Gastrocnemius medialis (tissue), 4 donors: ENCODE measurements at regions not wholly inside any gene's neighbourhood (a gene's known extent, or its start where the extent isn't known, plus 50 kb on each side); places are given as distances from the start of the nearest gene placed in this dataset.
A peak's percentile ranks its signal among the peaks of the same experiment; 100 is the strongest.

Experiments used
- ATAC-seq, 2 donors: fragments of 150-250 bp; one replicate each; pipeline ENCODE4 v1.9.1; 2016
- DNase-seq, 2 donors: peaks; one replicate each; pipeline ENCODE4 v3.0.0-alpha.2; 2019
- H3K27ac ChIP-seq, 4 donors: fragments of 200-600 bp; sonication (generic); 1 replicate in 1 of 4; 2 replicates in 3 of 4; pipeline ENCODE4 v1.5.1; 2016 to 2018; ENCODE audit warnings: mild to moderate bottlenecking in 2 of 4, moderate library complexity in 1 of 4
- H3K27me3 ChIP-seq, 3 donors: fragments of 200-600 bp; sonication (generic) in 2 of 3; 1 replicate in 1 of 3; 2 replicates in 2 of 3; pipeline versions ENCODE4 v1.5.1 to v1.6.0; 2016 to 2019; ENCODE audit warnings: mild to moderate bottlenecking in 1 of 3, moderate library complexity in 1 of 3
- H3K36me3 ChIP-seq, 2 donors: fragments of 200-600 bp; sonication (generic) in 1 of 2; one replicate each; pipeline ENCODE4 v1.5.1; 2017 to 2018
- H3K4me1 ChIP-seq, 2 donors: fragments of 200-600 bp; sonication (generic) in 1 of 2; one replicate each; pipeline ENCODE4 v1.5.1; 2016 to 2017; ENCODE audit warnings: mild to moderate bottlenecking in 2 of 2
- H3K4me3 ChIP-seq, 4 donors: fragments of 200-600 bp; sonication (generic) in 3 of 4; 1 replicate in 1 of 4; 2 replicates in 3 of 4; pipeline ENCODE4 v1.5.1; 2016 to 2019; ENCODE audit warnings: mild to moderate bottlenecking in 2 of 4
- H3K9me3 ChIP-seq, 3 donors: fragments of 200-600 bp; sonication (generic) in 2 of 3; 1 replicate in 1 of 3; 2 replicates in 2 of 3; pipeline ENCODE4 v1.5.1; 2016 to 2019
- POLR2A ChIP-seq, 2 donors: fragments of 450-650 bp; IDR thresholded peaks; one replicate each; pipeline ENCODE4 v1.6.1; 2017; ENCODE audit warnings: antibody characterized with exemption in 2 of 2, mild to moderate bottlenecking in 2 of 2, moderate library complexity in 2 of 2
- in situ Hi-C, 4 donors: fragments of 200-750 bp; cut with MboI; loops; one replicate each; pipeline versions ENCODE4 v1.15.0 to v1.8.0; 2017; ENCODE audit warnings: low sequenced_read_pairs in 4 of 4
- intact Hi-C: fragments of 100-400 bp; cut with DNase I; formaldehyde crosslinking; loops from one replicate; pipeline ENCODE4 v1.15.1; 2023; ENCODE audit warnings: low total_unique reads
- TF ChIP-seq, protein P1 (sequence below), 5 experiments: fragments of 450-650 bp in 3 of 5; fragments of 200-600 bp in 2 of 5; sonication (generic) in 2 of 5; IDR thresholded peaks in 4 of 5; conservative IDR thresholded peaks in 1 of 5; 1 replicate in 4 of 5; 2 replicates in 1 of 5; pipeline ENCODE4 v1.5.1; 2016 to 2019; ENCODE audit warnings: antibody characterized with exemption in 5 of 5, mild to moderate bottlenecking in 3 of 5, moderate library complexity in 3 of 5

DNA sequence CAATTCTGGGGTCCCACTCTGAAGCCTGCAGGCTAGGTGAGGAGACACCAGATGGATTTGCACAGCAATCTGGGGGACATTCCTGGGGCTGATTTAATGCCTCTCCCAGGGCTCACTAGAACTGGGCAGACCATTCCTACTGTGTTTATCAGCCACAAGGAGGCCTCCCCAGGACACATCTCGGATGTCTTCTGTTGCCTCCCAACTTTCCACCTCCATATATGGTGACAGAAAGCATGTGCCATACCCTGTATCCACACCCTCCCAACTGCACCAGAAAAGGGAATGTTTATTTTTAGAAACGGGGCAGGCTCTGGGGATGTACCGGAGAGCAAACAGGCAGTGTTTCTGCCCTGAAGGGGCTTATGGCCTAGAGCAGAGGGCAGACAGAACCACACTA is 181.8 kb downstream of the CSNK2A3 start:
- H3K4me1 ChIP-seq: peaks cover 16 to 32% of the 10 kb centered on the region in 2 donors
- H3K36me3 ChIP-seq: no peaks in the 10 kb centered on the region
- H3K27ac ChIP-seq: peak overlapping the region; percentile 56 to 80 (median 74)
- intact Hi-C loops (loop anchor here (2.0 kb wide), 1 partner anchor 96 kb away; no protein-coding TSS in a partner anchor), in situ Hi-C loops (no loop called here)
- H3K27me3 ChIP-seq: no peaks in the 10 kb centered on the region
- ATAC-seq (peak; percentile 92 to 98), DNase-seq (peak; percentile 49 to 65)
- H3K4me3 ChIP-seq: no peak overlapping the region
- H3K9me3 ChIP-seq: no peaks in the 10 kb centered on the region
- TF ChIP-seq POLR2A (IDR thresholded peaks at IDR 0.05): no peak
- TF ChIP-seq, protein P1, sequence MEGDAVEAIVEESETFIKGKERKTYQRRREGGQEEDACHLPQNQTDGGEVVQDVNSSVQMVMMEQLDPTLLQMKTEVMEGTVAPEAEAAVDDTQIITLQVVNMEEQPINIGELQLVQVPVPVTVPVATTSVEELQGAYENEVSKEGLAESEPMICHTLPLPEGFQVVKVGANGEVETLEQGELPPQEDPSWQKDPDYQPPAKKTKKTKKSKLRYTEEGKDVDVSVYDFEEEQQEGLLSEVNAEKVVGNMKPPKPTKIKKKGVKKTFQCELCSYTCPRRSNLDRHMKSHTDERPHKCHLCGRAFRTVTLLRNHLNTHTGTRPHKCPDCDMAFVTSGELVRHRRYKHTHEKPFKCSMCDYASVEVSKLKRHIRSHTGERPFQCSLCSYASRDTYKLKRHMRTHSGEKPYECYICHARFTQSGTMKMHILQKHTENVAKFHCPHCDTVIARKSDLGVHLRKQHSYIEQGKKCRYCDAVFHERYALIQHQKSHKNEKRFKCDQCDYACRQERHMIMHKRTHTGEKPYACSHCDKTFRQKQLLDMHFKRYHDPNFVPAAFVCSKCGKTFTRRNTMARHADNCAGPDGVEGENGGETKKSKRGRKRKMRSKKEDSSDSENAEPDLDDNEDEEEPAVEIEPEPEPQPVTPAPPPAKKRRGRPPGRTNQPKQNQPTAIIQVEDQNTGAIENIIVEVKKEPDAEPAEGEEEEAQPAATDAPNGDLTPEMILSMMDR (IDR thresholded peaks at IDR 0.05 in 4 of 5, conservative IDR thresholded peaks at IDR 0.05 in 1 of 5): peak in 2 of 5 experiments; percentile 27 to 36

DNA sequence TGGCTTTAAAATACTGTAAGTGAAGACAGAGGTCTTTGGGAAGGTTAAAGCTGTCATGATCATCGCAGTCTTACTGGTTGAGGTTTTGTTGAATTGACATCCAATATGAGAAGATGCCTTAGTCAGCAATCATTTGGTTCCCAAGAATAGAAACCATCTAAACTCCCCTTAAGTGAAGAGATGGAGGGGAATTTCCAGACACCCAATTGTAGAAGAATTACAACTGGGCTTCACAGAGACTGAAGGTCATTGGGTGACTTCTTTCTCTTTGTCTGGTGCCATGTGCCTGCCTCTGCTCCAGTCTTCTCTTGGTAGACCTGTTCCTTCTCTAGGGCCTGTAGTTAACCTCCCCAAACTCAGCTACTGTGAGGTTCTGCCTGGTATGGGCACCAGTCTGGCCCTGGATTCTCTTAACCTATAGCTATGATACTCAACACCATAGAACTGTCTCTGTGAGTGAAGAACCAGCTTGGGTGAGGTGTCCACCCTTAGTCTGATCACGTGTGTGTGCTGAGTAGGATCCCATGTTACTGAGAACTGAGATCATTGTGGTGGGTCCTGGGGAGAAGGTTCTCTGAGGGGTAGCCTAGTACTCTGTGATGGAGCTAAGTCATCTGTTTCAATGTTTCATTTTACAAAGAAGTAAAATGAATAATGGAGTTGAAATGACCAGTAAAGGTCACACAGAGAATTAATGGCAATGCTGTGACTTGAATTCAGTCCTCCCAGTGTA is 182.5 kb downstream of the CSNK2A3 start:
- DNase-seq: no peak
- TF ChIP-seq, protein P1 (IDR thresholded peaks at IDR 0.05 in 4 of 5, conservative IDR thresholded peaks at IDR 0.05 in 1 of 5): no peak
- TF ChIP-seq POLR2A (IDR thresholded peaks at IDR 0.05): no peak

DNA sequence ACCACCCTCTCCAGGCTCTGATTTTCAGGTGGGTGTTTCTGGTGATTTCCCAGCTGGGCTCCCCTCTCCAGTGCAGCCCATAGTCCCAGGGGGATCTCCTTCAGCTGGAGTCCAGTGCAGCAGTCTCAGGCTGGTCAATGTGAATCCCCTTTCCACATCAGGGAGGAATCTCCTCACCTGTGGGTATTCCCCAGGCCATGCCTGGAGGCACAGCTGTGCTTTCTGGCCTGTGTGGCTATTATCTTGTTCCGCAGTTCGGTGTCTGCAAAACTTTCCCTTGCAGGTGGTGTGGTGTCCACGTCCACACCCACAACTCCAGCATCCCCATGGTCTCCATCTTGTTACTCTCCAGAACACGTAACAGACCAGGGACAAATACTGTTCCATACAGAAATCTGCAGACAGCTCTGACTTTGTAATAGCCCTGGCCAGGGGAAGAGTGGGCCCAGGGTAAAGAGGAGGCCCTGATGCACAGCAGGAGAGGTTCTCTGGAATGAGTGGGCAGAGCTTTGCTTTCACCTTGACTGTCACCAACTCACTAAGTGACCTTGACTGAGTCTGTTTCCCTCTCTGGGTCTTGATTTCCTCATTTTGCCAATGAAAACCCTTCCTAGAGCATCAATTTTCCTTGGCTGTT is 183.2 kb downstream of the CSNK2A3 start:
- TF ChIP-seq, protein P1 (IDR thresholded peaks at IDR 0.05 in 4 of 5, conservative IDR thresholded peaks at IDR 0.05 in 1 of 5): no peak
- TF ChIP-seq POLR2A (IDR thresholded peaks at IDR 0.05): no peak
- in situ Hi-C loops (no loop called here), intact Hi-C loops (loop anchor here (2.0 kb wide), 1 partner anchor 97 kb away; no protein-coding TSS in a partner anchor)
- Histone ChIP-seq H3K27ac (no peak overlapping the region), H3K27me3 (no peaks in the 10 kb centered on the region), H3K9me3 (no peaks in the 10 kb centered on the region), H3K4me1 (peaks cover 16 to 32% of the 10 kb centered on the region in 2 donors), H3K4me3 (no peak overlapping the region), H3K36me3 (no peaks in the 10 kb centered on the region)
- ATAC-seq (no peak), DNase-seq (no peak)

More for the DNA sequence above, 182.5 kb downstream of the CSNK2A3 start:
- Histone ChIP-seq H3K9me3 (no peaks in the 10 kb centered on the region), H3K4me3 (no peak overlapping the region), H3K27me3 (no peaks in the 10 kb centered on the region), H3K27ac (peak overlapping the region; percentile 56 to 80 (median 74)), H3K36me3 (no peaks in the 10 kb centered on the region), H3K4me1 (peaks cover 16 to 32% of the 10 kb centered on the region in 2 donors)
- intact Hi-C loops: loop anchor here (2.0 kb wide), 1 partner anchor 96 kb away; no protein-coding TSS in a partner anchor
- in situ Hi-C loops: no loop called here
- no peak for ATAC-seq

DNA sequence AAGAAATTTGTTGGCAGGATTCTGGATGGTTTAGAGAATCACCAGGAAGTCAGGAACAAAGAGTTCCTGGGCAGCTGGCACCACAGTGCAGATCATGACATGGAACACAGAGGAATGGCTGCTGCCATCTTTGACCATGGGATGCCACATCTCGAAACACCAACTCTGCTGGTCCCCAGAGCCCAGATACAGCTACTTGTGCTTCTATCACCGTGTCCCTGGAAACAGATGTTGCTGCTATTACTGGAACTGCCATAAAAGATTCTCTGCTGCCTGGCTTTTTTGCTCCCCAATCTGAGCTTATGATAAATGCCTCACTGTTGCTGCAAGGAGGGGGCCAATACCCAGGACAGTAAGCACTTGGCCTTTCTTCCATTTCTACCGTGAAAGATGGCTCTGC is 185.2 kb downstream of the CSNK2A3 start:
- ATAC-seq (no peak), DNase-seq (no peak)
- H3K4me3 ChIP-seq: no peak overlapping the region
- peaks cover 26 to 50% of the 10 kb centered on the region in 2 donors for H3K4me1 ChIP-seq
- TF ChIP-seq, protein P1 (IDR thresholded peaks at IDR 0.05 in 4 of 5, conservative IDR thresholded peaks at IDR 0.05 in 1 of 5): no peak
- TF ChIP-seq POLR2A (IDR thresholded peaks at IDR 0.05): no peak
- no peaks in the 10 kb centered on the region for H3K9me3 ChIP-seq
- H3K27ac ChIP-seq: no peak overlapping the region
- H3K27me3 ChIP-seq: no peaks in the 10 kb centered on the region
- no peaks in the 10 kb centered on the region for H3K36me3 ChIP-seq
- in situ Hi-C loops: no loop called here
- intact Hi-C loops: no loop called here
